ENCODE measurements at regions not wholly inside any gene's neighbourhood (a gene's known extent, or its start where the extent isn't known, plus 50 kb on each side); places are given as distances from the start of the nearest gene placed in this dataset.

- TF ChIP-seq CTCF (IDR thresholded peaks at IDR 0.05) (no peak), EZH2 (IDR thresholded peaks at IDR 0.05; ENCODE audit: borderline replicate concordance, insufficient read depth, low read depth, low read length, poor library complexity, severe bottlenecking) (no peak)
Measured at GRCh38 chr1:104182251-104182650, 432.6 kb downstream of the AMY1C start.
